HG03175 (cell line): ENCODE measurements at regions not wholly inside any gene's neighbourhood (a gene's known extent, or its start where the extent isn't known, plus 50 kb on each side); places are given as distances from the start of the nearest gene placed in this dataset.
"Not testable (repeated sequence)": the region's sequence is repeated elsewhere in the genome, so short reads cannot be mapped to it uniquely, and the experiment has no call there.

Experiments
- ATAC-seq: cut with Tn5 transposase; IDR thresholded peaks from one replicate; pipeline ENCODE4 v1.9.1; 2021; ENCODE audit warnings: mild to moderate bottlenecking, moderate library complexity; ENCODE audit not compliant: unreplicated experiment

DNA sequence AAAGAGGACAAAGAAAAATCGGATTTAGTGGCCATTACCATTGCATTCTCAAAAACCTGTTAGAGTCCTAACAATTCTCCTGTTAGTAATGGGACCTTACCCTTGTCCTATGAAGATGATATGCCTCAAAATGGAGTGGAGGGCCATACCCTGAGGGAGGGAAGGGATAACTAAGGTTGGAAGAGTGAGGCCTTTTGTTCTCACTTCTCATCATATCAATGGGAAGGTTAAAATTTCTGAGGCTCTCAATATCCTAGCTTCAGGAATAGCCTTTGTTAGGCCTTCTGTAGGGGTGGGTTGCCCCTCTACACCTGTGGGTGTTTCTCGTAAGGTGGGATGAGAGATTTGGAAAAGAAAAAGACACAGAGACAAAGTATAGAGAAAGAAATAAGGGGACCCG is 109.4 kb upstream of the SGIP1 start:
- not testable (repeated sequence) for ATAC-seq

DNA sequence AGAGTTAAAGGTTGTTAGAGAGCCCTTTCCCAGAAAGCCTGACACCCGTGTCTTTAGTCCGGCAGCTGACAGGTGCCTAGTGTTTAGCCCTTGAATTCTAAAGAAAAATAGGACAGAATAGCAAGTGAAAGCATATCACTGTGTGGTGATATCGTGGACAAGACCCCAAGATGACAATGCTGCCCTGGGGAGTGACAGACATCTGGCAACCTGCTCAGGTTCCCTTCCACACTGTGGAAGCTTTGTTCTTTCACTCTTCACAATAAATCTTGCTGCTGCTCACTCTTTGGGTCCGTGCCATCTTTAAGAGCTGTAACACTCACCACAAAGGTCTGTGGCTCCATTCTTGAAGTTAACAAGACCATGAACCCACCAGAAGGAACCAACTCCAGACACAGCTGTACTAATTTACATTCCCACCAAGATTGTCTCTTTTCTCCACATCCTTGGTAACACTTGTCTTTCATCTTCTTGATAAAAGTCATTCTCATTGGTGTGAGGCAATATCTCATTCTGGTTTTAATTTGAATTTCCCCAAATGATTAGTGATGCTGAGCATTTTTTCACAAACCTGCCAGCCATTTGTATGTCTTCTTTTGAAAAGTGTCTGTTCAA is 107.6 kb upstream of the SGIP1 start:
- no peak for ATAC-seq

DNA sequence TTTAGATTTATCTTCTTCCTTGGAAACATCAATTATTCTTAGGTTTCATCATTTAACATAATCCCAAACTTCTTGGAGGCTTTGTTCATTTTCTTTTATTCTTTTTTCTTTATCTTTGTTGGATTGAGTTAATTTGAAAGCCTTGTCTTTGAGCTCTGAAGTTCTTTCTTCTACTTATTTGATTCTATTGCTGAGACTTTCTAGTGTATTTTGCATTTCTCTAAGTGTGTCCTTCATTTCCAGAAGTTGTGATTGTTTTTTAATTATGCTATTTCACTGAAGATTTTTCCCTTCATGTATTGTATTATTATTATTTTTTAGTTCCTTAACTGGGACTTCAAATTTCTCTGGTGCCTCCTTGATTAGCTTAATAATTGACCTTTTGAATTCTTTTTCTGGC is 103.1 kb upstream of the SGIP1 start:
- ATAC-seq = not testable (repeated sequence)

DNA sequence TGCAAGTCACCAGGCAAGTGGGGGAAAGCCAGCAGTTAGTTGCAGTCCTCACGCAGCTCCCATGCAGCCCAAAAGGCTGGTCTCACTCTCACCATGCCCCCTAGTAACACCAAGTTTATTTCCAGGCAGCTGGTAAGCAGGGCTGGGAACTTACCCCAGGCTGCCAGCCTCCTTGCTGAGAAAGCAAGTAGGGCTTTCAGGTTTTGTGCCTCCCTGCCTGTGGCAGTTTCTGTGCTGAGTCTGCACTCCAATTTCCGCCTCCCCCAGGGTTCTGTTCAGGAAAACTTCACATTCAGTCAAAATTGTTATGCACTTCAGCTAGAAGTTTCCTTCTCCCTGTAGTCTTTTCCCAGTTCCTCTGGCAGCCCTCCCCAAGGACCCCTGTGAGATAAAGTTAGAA is 102.0 kb upstream of the SGIP1 start:
- ATAC-seq = no peak

DNA sequence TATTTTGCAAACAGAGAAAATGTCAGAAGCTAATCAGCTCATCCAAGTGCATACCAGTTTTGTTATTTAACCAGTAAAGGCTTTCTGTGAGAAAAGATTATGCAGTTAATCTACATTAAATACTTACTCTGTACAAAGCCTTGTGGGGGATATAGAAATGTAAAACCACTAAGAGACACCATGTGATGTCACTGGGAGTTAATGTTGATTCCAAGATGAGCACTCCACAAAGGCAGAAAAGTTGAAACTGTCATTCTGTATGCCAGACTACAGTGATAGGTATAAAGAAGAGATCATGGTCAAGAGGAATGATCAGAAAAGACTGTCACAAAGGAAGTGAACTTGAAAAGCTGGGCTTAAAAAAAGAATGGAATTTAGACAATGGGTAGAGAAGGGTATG is 100.3 kb upstream of the SGIP1 start:
- no peak for ATAC-seq

DNA sequence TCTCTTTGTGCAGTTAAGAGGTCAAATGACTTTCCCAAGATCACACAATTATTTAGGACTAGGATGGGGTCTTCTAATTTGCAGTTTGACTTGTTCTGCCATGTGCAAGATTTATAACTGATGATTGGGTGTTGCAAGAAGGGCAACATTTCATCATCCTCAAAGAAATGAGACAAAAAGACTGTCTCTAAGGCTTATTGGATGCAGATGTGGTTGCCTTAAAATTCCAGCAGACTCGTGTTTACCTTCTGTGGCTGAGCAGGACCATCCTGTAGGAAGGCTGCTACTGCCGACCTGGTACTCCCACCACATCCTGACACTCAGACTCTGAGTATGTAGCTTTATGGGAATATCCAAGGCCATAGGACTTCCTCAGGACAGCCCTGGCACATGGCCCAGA is 99.9 kb upstream of the SGIP1 start:
- no peak for ATAC-seq

DNA sequence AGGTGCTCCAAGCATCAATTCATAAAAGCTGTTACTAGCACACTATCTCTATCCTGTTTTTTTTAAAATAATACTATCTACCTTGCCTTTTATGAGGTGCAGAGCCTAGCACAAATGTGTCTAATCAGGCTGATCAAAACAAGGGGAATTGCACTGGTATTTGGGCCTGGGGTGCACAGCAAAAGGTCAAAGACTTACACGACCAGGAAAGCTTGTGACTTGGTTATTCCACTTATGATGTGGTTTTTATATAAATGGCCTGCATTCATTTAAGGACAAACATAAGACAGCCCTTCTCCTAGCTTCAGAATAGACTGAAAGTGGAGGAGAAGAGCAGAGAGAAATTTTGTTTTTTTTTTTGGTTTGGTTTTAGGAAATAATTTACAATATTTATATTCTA is 98.4 kb upstream of the SGIP1 start:
- ATAC-seq = no peak

DNA sequence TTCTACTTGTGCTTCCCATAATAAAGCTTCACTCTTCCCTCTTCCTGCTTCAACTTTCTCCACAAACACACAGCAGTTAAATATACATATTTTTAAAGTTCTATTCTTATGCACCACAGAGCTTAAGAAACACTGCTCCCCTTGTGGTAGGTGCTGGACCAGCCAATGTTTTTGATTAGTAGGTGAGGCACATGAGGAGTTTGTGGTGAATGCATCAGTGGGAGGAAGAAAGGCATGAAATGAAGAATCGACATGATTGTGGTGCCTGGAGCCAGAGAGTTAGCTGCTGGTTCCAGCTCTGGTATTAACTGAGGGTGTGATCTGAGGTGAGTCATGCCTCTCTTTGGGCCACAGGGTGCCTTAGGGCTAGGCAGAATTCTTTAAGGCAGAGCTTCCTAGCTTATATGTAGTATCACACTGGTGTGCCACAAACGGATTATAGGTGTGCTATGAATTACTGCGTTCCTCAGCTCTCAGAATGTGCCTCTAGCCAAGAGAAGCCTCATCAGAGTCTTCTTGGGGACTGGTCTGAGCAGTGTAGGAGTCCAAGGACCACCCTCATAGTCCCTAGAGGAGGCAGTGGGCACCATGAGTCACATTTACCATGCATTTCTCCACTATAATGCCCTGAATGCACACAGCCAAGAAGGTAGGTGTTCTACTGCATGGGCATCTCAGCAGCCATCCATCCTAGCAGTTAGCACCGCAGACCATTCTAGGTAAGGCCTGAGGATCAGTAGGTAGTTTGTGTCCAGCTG is 97.4 kb upstream of the SGIP1 start:
- peak; percentile 61 for ATAC-seq

DNA sequence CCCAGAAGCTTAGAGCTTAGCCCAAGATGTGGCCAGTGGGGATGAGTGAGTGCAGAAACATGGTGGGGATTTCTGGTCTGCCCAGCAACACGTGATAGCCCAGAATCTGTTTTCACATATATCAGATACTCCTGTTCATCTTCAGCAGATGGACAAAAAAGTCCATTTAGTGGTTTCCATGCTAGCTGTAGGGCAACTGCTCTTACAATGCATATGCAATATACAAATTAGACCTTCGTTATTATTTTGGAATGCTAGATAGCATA is 96.9 kb upstream of the SGIP1 start:
- no peak for ATAC-seq

DNA sequence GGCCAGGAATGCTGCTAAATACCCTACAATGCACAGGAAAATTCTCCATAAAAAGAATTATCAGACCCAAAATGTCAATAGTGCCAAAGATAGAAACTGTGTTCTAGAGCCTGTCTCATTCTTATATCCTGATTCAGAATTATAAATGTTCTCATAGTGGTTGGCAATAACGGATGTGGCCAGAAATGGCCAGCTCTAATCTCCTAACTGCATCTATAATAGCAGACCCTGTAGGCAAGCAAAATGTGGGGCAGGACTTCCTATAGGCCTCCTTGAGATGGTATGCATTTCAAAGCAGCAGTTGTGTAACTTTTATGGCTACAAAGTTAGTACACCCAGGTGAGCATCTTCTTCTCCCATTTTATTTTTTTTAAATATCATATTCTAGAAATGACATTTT is 95.9 kb upstream of the SGIP1 start:
- ATAC-seq = no peak

DNA sequence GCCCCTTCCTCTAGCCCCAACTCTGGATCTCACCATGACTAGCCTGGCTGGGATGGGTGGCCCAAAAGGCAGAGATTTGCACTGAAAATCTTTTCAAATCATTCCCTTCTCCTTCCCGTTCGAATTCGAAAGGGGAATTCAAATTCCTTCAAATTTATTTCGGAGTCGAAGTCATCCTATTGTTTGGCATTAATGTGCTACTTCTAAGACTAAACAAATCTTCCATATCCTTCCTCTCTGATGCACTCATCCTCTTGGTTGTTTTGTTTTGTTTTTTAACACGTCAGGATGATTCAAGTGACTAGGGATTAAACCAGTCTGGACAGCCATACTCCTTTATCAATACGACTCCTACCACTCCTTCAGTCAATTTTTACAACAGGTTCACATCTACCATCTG is 95.5 kb upstream of the SGIP1 start:
- peak; percentile 5 for ATAC-seq

DNA sequence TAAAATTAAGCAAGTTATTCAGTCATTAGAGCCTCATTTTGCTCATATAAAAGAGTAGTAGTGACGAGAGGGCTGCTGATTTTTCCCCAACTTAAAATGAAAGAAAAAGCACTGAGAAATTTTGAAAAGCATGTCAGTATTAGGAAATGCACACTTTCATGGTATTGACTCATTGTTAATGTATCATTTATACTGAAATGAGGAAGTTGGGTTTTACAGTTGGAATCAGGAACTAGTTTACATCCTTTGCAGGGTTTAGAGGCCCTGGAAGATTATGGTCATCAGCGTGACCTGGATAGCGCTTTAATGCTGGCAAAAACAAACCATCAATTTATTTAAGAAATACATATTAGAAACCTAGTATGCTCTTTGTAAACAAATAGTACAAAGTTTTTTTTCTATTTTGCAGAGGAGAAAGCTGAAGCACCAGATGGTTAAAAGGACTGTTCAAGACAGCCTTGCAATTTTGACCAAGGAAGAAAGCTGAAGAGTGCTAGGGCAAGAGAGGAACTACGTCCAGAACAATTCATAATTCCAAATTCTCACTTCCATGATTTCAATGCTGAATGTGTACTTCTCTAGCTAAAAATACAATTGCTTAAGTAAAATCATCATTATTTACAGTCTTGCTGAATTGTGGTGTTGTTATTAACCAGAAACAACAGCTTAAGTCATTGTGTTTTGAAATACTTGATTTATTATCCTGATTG is 94.8 kb upstream of the SGIP1 start:
- peak; percentile 80 for ATAC-seq

DNA sequence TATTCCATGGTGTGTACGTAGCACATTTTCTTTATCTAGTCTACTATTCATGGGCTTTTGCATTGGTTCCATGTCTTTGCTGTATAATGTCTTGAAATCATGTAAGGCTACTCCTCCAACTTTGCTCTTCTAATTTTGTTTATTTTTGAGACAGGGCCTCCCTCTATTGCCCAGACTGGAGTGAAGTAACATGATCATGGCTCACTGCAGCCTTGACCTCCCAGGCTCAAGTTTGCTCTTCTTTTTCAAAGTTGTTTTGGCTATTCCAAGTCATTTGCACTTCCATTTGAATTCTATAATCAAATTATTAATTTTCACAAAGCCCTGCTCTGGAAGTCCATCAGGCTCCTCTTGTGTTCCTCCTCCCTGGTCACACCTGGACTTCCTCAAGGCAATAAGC is 90.2 kb upstream of the SGIP1 start:
- no peak for ATAC-seq

DNA sequence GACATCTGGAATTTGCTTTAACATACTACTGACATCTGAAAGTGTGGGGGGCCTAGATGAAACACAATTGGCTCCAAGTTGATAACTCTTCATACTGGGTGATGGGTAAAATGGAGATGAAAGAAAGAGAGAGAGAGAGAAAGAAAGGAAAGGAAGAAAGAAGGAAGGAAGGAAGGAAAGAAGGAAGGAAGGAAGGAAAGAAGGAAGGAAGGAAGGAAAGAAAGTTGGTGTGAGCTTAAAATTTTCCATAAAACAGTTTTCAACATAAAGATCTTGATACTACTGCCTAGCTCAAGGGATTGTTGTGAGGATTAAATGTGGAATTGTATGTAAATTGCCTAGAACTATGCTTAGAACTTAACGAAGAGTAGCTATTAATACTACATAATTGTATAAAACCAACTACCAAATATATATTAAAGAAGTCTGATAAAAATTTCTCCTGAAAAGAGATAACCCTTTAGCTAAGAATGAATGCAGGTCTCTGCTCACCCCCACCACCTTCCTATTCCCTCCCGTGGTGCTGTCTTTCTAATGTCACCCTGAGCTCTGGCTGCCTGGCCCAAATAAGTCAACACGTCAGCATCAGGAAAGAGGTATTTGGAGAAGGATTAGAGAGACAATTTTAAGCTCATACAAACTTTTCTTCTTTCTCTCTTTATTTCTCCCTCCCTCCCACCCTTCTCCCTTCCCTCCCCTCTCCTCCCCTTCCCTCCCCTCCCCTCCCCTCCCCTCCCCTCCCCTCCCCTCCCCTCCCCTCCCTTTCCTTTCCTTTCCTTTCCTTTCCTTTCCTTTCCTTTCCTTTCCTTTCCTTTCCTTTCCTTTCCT is 89.3 kb upstream of the SGIP1 start:
- ATAC-seq = no peak

DNA sequence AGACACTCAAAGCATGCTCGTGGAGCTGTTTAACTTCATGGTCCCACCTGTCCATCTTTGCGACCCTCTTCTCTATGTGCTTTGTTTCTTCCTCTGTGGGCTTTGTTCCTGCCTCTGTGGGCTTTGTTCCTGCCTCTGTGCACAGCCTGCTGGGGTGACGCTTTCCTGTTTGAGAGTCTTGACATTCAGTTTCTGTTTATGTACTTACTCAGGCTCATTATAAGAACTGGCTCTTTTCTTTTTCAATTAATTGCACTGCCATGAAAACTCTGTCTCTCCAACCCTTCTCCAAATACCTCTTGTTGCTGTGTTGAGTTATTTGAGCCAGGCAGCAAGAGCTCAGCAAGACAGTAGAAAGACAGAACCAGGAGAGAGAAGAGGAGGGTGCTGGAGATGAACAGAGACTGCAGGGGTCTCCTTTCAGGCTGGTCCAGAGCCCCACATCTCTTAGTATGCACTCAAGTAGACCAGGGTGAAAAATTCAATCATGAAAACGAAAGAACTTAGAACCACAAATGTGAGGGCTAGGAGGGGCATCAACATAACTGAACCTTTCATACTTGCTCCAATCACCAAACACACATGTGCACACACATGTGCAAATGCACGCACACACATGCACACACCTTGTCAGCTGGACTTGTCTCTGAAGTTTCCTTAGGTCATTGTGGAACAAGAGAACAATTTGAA is 88.3 kb upstream of the SGIP1 start:
- peak; percentile 86 for ATAC-seq

DNA sequence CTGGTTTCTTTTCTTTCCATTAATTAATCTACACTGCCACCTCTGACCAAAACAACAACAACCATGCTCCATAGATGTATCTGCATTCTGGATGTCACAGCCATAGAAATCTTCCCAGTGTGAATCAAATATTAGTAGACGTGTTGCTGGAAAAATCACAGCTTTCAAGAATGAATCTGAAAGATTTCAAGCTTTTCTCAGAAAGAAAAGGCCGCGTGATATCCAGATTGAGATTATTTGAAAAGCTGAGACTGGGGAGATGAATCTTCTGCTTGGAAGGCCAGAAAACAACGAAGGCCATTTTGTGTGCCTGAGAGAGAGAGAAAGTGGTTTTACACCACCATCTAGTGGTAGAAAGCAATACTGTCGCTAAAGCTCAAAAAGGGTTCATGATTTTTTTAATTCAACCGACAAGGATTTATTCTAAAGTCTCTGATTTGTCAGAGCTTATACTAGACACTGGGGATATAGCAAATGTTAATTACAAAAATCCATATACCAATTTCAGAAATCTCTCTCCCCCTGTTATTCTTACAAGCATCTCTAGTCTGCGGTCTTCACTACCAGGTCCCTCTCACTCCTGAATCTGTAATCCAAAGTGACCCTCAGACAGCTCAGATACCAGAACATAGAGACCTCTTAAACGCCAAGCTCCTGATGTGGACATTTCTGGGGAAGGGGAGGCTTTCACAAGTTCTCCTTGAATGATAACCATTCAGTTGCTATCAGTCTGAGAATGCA is 87.5 kb upstream of the SGIP1 start:
- ATAC-seq = peak; percentile 50

DNA sequence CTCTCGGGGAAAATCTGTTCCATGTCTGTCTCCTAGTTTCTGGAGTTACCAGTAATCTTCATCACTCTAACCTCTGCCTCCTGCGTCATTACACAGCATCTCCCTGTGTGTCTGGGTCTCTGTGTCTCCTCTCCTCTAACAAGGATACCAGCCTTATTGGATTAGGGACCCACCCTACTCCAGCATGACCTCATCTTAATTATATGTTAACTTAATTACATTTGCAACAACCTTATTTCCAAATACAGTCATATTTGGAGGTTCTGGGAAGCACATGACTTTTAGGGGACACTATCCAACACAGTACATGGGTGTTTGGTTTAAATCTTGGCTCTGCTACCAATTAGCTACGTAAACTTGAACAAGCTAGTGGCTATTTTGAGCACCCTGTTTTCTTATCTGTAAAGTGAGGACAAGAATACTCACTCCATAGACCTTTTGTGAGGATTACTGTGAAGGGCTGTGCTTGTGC is 83.9 kb upstream of the SGIP1 start:
- no peak for ATAC-seq

DNA sequence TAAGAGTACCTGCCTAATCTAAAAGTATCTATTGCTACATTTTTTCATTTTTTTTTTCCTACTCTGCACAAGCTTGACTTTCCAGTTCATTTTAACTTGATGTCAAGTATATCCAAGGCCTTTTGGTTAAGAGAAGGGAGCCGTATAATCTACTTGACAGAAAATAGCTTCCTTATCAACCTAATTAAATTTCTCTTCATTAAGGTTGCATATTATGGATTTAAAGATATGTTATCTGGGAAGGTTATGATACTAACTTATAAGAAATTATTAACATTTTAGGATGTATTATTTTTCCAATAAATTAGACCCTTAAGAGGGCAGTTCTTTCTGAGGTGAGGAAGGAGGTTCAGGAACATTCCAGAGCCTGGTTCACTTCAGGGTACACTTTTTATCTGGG is 83.1 kb upstream of the SGIP1 start:
- no peak for ATAC-seq

DNA sequence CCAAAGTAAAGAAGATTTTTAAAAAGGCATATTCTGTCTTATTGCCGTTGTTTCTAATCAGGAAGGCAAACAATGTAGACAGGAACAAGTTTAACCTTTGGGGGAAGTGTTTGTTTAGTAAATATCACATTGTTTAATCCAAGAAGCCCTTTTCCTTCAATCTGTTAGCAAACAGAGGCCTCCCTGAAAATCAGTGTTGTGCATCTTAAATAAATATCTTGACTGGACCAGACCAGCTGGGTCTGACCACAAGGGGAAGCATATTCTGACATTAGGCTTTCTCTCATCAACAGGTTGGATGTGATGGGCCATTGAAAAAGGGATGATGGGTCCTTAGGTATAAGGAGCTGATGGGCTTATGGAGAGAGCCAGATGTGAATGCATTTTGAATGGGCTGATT is 81.8 kb upstream of the SGIP1 start:
- no peak for ATAC-seq

DNA sequence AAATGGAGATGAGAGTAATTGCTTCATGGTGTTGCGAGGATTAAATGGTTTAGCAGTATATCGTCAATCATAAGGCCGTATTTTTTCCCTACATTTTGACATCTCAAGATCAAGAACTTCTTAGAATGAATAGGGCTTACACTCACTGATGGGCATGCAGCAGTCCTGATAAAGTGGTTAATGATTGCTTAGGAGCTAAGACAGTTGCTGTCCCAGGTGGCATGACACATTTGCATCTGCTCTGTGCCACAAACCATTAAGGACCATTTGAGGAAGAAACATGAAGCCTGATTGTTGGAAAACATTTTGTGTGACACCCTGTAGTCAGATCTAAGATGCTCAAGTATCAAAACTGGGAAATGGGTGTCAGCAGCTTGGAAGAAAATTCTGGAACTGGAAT is 81.0 kb upstream of the SGIP1 start:
- ATAC-seq = peak; percentile 66
